ENCODE measurements at regions not wholly inside any gene's neighbourhood (a gene's known extent, or its start where the extent isn't known, plus 50 kb on each side); places are given as distances from the start of the nearest gene placed in this dataset.
A peak's percentile ranks its signal among the peaks of the same experiment; 100 is the strongest.

DNA sequence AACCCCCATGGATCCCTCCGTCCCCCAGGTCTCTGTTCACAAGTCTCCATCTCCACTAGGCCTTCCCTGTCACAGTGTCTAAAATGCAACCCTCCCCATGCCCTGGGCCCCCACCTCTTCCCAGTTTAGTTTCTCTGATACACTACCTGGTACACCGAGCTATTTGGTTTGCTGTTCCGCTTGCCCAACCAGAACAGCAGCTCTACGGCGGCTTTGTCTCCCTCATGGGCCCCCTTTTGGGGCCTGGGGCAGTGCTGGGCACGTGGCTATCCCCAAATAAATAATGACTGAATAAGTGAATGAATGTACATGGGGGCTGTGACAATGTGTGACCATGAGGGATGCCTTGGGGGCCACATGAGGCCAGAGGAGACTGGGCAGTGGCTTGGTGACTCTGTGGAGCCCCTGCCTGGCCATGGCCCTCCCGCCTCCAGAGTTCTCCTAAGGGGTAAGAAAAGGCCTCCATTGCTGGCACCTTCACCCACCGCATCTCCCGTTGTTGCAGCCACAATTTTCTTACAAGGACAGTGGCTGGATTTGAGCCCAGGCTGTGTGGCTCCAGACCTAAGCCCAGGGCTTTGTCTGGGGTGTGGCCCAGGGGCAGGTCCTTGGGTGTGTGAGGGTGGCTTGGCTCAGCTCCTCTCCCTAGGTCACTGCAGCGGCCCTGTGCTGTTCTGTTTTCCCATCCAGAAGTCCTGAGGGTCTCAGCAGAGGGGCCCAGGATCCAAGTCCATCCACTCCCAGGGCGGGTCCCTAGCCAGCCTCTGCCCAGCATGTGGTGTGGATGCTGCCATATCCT is 408.5 kb upstream of the SULF2 start:
- peaks cover 23% of the 10 kb centered on the region for H3K4me1 ChIP-seq (ENCODE audit: control insufficient read depth, insufficient read depth, low read length)
- no peaks in the 10 kb centered on the region for H3K27me3 ChIP-seq (ENCODE audit: control insufficient read depth, insufficient read depth, low read length, poor library complexity, severe bottlenecking)
- TF ChIP-seq CTCF (conservative IDR thresholded peaks at IDR 0.05) = no peak
- H3K27me3 Mint-ChIP-seq (ENCODE audit: insufficient read depth) = no peaks in the 10 kb centered on the region
- no peak overlapping the region for H3K27ac Mint-ChIP-seq
- H3K36me3 Mint-ChIP-seq (ENCODE audit: low read depth) = no peaks in the 10 kb centered on the region
- no peak for DNase-seq
- H3K9ac ChIP-seq (ENCODE audit: extremely low read depth, low read length, poor library complexity, severe bottlenecking) = no peak overlapping the region
- H3K4me3 ChIP-seq (ENCODE audit: low read length) = no peak overlapping the region
- no peaks in the 10 kb centered on the region for H3K36me3 ChIP-seq (ENCODE audit: control insufficient read depth, insufficient read depth, low read length)
- 96 to 100% methylated on average over 5 to 11 of the region's 11 CpGs for WGBS, 2 experiments (ENCODE audit: insufficient coverage in 1 of 2, insufficient read length in 1 of 2)
- no peak overlapping the region for H3K27ac ChIP-seq (ENCODE audit: low read depth, low read length)
- no peak overlapping the region for H3K4me3 Mint-ChIP-seq
- peaks cover 15% of the 10 kb centered on the region for H3K9me3 ChIP-seq (ENCODE audit: control insufficient read depth, low read length)
- peaks cover 44% of the 10 kb centered on the region for H3K4me1 Mint-ChIP-seq
- peaks cover 7% of the 10 kb centered on the region for H3K9me3 Mint-ChIP-seq

GRCh38 chr20:48192109-48192508 is 406.8 kb upstream of the SULF2 start:
- peak; percentile 72 for DNase-seq
- peaks cover 43% of the 10 kb centered on the region for H3K4me1 Mint-ChIP-seq

GRCh38 chr20:48191200-48191599 is 405.9 kb upstream of the SULF2 start:
- WGBS, 2 experiments (ENCODE audit: insufficient coverage in 1 of 2, insufficient read length in 1 of 2) = 72 to 79% methylated on average over 2 to 3 of the region's 3 CpGs
- no peaks in the 10 kb centered on the region for H3K36me3 ChIP-seq (ENCODE audit: control insufficient read depth, insufficient read depth, low read length)
- H3K4me1 Mint-ChIP-seq = peaks cover 43% of the 10 kb centered on the region
- H3K4me1 ChIP-seq (ENCODE audit: control insufficient read depth, insufficient read depth, low read length) = peaks cover 20% of the 10 kb centered on the region
- peaks cover 13% of the 10 kb centered on the region for H3K9me3 ChIP-seq (ENCODE audit: control insufficient read depth, low read length)
- H3K9ac ChIP-seq (ENCODE audit: extremely low read depth, low read length, poor library complexity, severe bottlenecking) = peak overlapping the region; percentile 48
- peaks cover 12% of the 10 kb centered on the region for H3K9me3 Mint-ChIP-seq
- peak overlapping the region; percentile 92 for H3K27ac Mint-ChIP-seq
- TF ChIP-seq CTCF (conservative IDR thresholded peaks at IDR 0.05) = peak; percentile 61
- H3K27me3 ChIP-seq (ENCODE audit: control insufficient read depth, insufficient read depth, low read length, poor library complexity, severe bottlenecking) = no peaks in the 10 kb centered on the region
- DNase-seq = peak; percentile 75
- no peak overlapping the region for H3K27ac ChIP-seq (ENCODE audit: low read depth, low read length)
- no peak overlapping the region for H3K4me3 Mint-ChIP-seq
- no peaks in the 10 kb centered on the region for H3K36me3 Mint-ChIP-seq (ENCODE audit: low read depth)
- no peak overlapping the region for H3K4me3 ChIP-seq (ENCODE audit: low read length)
- no peaks in the 10 kb centered on the region for H3K27me3 Mint-ChIP-seq (ENCODE audit: insufficient read depth)

More at GRCh38 chr20:48192109-48192508, 406.8 kb upstream of the SULF2 start:
- Histone ChIP-seq H3K27ac (ENCODE audit: low read depth, low read length) (no peak overlapping the region), H3K27me3 (ENCODE audit: control insufficient read depth, insufficient read depth, low read length, poor library complexity, severe bottlenecking) (no peaks in the 10 kb centered on the region), H3K4me1 (ENCODE audit: control insufficient read depth, insufficient read depth, low read length) (peaks cover 23% of the 10 kb centered on the region), H3K9me3 (ENCODE audit: control insufficient read depth, low read length) (peaks cover 13% of the 10 kb centered on the region), H3K36me3 (ENCODE audit: control insufficient read depth, insufficient read depth, low read length) (no peaks in the 10 kb centered on the region), H3K9ac (ENCODE audit: extremely low read depth, low read length, poor library complexity, severe bottlenecking) (no peak overlapping the region), H3K4me3 (ENCODE audit: low read length) (peak overlapping the region; percentile 26)
- Mint-ChIP-seq H3K9me3 (peaks cover 10% of the 10 kb centered on the region), H3K4me3 (no peak overlapping the region), H3K27me3 (ENCODE audit: insufficient read depth) (no peaks in the 10 kb centered on the region), H3K27ac (peak overlapping the region; percentile 70), H3K36me3 (ENCODE audit: low read depth) (no peaks in the 10 kb centered on the region)
- WGBS, 2 experiments (ENCODE audit: insufficient coverage in 1 of 2, insufficient read length in 1 of 2) = 87 to 96% methylated on average over 10 to 12 of the region's 12 CpGs
- TF ChIP-seq CTCF (conservative IDR thresholded peaks at IDR 0.05) = no peak
